Muscle of leg (tissue), 3 donors: ENCODE measurements at regions not wholly inside any gene's neighbourhood (a gene's known extent, or its start where the extent isn't known, plus 50 kb on each side); places are given as distances from the start of the nearest gene placed in this dataset.

ENCODE experiments used
- DNase-seq: peaks from one replicate; pipeline ENCODE4 v3.0.0; 2013
- H3K27ac ChIP-seq: one replicate; pipeline ENCODE4 v1.5.1; 2013; ENCODE audit warnings: mild to moderate bottlenecking, low read length, control low read depth
- H3K27me3 ChIP-seq: one replicate; pipeline ENCODE4 v1.6.1; 2013; ENCODE audit warnings: low read length; ENCODE audit not compliant: control insufficient read depth, insufficient read depth
- H3K36me3 ChIP-seq: one replicate; pipeline ENCODE4 v1.6.1; 2013; ENCODE audit warnings: low read length; ENCODE audit not compliant: control insufficient read depth, insufficient read depth
- H3K4me1 ChIP-seq: one replicate; pipeline ENCODE4 v1.6.1; 2013; ENCODE audit warnings: low read length; ENCODE audit not compliant: control insufficient read depth, insufficient read depth
- H3K4me3 ChIP-seq: one replicate; pipeline ENCODE4 v1.5.1; 2013; ENCODE audit warnings: low read length, control low read depth
- H3K9me3 ChIP-seq: replicated peaks from 2 replicates; pipeline ENCODE4 v1.6.1; 2013; ENCODE audit warnings: low read depth, low read length; ENCODE audit not compliant: control insufficient read depth
- WGBS: methylation state at CpG from one replicate; pipeline ENCODE4 v1.1.5; 2013; ENCODE audit warnings: missing lambda C conversion rate; ENCODE audit not compliant: insufficient coverage; 5-methylcytosine and 5-hydroxymethylcytosine counted together

DNA sequence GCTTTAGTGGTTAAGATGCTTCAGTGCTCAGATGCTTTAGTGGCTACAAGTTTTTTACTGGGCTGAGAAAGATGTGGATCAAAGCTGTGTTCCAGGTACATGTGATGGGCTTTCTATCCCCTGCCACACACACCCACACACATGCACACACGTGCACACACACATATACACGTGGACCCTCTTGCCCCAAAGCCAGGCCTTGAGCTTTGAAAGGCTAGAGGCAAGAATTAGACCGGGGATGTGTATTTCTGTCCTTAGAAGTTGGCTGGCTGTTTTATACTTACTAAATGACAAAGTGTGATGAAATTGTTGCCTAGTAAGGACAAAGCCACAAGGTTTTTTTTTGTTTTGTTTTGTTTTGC lies 376.5 kb downstream of the C12orf75 start:
- WGBS, result 83% methylated on average over 1 of the region's 3 CpGs

DNA sequence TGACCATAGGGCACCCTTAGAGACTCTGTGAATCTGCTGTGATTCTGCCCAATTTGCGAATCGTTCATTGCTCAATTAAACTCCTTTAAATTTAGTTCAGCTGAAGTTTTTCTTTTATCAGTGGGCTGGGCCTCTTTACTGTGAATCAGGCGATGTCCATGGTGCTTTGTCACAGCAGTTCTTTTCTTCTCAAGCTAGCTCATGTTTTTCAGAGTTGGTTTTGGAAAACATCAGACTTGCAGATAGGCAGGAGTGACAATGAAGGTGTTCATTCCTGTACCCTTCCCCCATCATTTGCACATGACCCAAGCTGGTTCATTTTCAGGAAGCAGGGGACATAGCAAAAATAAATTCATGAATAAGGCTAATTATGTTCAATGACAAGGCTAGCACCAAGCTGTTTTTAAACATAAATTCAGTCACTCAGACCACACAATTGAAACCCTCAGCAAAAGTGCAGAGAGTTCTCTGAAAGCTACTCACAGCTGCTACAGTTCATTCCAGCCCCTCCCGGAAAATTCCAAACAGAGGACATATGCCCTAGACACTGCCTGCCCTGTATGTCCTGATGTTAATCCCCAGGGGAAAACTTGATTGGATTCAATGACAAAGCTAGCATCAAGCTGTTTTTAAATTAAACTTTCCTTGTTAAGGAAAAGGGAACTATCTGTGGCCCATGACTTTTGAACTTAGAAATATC lies 383.3 kb downstream of the C12orf75 start:
- DNase-seq, result peak; percentile 77
- H3K27me3 ChIP-seq, result no peaks in the 10 kb centered on the region
- H3K9me3 ChIP-seq, result no peaks in the 10 kb centered on the region
- no peak overlapping the region for H3K4me3 ChIP-seq
- no peaks in the 10 kb centered on the region for H3K36me3 ChIP-seq
- WGBS, result 76% methylated on average over 3 of the region's 4 CpGs
- peaks cover 21% of the 10 kb centered on the region for H3K4me1 ChIP-seq
- peak overlapping the region; percentile 79 for H3K27ac ChIP-seq

More for the DNA sequence above, 376.5 kb downstream of the C12orf75 start:
- Histone ChIP-seq H3K4me1 (peaks cover 26% of the 10 kb centered on the region), H3K36me3 (no peaks in the 10 kb centered on the region), H3K4me3 (no peak overlapping the region), H3K27me3 (no peaks in the 10 kb centered on the region), H3K9me3 (no peaks in the 10 kb centered on the region), H3K27ac (peak overlapping the region; percentile 73)
- DNase-seq, result no peak

DNA sequence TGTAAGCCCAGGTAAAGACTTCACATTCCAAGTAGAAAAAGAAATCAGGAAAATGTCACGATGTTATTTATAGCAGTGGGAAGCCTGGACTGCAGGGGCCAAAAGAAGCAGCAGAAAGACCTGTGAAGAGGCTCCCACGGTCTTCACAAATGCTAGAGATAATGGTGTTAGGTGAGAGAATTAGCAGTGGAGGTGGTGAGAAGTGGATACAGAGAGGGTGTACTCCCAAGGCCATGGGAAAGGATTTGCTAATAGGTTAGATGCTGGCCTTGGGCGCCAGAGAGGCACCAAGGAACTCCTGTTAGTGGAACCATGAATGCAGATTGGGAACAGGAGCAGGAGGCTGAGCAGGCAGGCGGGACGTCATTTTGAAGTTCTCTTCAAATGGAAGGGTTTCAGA lies 386.1 kb downstream of the C12orf75 start:
- no peak for DNase-seq
- Histone ChIP-seq H3K4me3 (no peak overlapping the region), H3K27me3 (no peaks in the 10 kb centered on the region), H3K27ac (no peak overlapping the region), H3K36me3 (no peaks in the 10 kb centered on the region), H3K4me1 (peaks cover 21% of the 10 kb centered on the region), H3K9me3 (no peaks in the 10 kb centered on the region)
- WGBS, result 72% methylated on average over 5 of the region's 5 CpGs

GRCh38 chr12:105721051-105721825 lies 390.7 kb downstream of the C12orf75 start:
- peak; percentile 74 for DNase-seq
- H3K36me3 ChIP-seq, result no peaks in the 10 kb centered on the region
- no peak overlapping the region for H3K27ac ChIP-seq
- no peaks in the 10 kb centered on the region for H3K9me3 ChIP-seq
- no peak overlapping the region for H3K4me3 ChIP-seq
- H3K27me3 ChIP-seq, result no peaks in the 10 kb centered on the region
- H3K4me1 ChIP-seq, result peaks cover 5% of the 10 kb centered on the region
- WGBS, result 0% methylated on average over 1 of the region's 5 CpGs

DNA sequence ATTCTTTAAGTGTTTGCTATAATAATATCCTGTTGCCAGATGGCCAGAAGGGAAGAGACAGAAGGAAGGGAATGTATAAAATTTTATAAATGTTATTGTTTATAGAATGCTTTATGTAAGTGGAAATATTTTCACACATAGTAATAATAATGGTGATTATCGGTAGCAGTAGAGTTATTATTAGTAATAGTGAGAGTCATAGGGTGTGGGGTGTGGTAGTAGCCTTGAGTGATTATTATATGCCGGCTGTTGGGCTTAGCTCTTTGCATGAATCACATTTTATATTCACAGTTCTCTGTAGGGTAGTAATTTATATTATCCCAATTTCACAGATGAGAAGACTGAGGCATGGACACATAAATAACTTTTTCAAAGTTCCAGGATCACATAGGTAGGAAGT lies 391.4 kb downstream of the C12orf75 start:
- Histone ChIP-seq H3K27me3 (no peaks in the 10 kb centered on the region), H3K9me3 (no peaks in the 10 kb centered on the region), H3K4me1 (peaks cover 2% of the 10 kb centered on the region), H3K4me3 (no peak overlapping the region), H3K36me3 (no peaks in the 10 kb centered on the region), H3K27ac (no peak overlapping the region)
- no peak for DNase-seq
- WGBS, result no CpG with 5 or more reads among the region's 2 CpGs

GRCh38 chr12:105723066-105723465 lies 392.6 kb downstream of the C12orf75 start:
- WGBS, result no CpG with 5 or more reads among the region's 2 CpGs
- Histone ChIP-seq H3K36me3 (no peaks in the 10 kb centered on the region), H3K27ac (no peak overlapping the region), H3K27me3 (no peaks in the 10 kb centered on the region), H3K4me3 (no peak overlapping the region), H3K9me3 (no peaks in the 10 kb centered on the region), H3K4me1 (peaks cover 2% of the 10 kb centered on the region)
- no peak for DNase-seq

- Histone ChIP-seq H3K36me3 (no peaks in the 10 kb centered on the region), H3K4me3 (no peak overlapping the region), H3K27ac (no peak overlapping the region), H3K27me3 (no peaks in the 10 kb centered on the region), H3K4me1 (peaks cover 2% of the 10 kb centered on the region), H3K9me3 (no peaks in the 10 kb centered on the region)
- peak; percentile 53 for DNase-seq
- WGBS, result no CpG with 5 or more reads among the region's 3 CpGs
Observed at GRCh38 chr12:105723494-105723893, 393.0 kb downstream of the C12orf75 start.

GRCh38 chr12:105724641-105725040 lies 394.1 kb downstream of the C12orf75 start:
- Histone ChIP-seq H3K36me3 (no peaks in the 10 kb centered on the region), H3K27me3 (no peaks in the 10 kb centered on the region), H3K4me3 (no peak overlapping the region), H3K9me3 (no peaks in the 10 kb centered on the region), H3K4me1 (peaks cover 2% of the 10 kb centered on the region), H3K27ac (no peak overlapping the region)
- 83% methylated on average over 1 of the region's 4 CpGs for WGBS
- no peak for DNase-seq

DNA sequence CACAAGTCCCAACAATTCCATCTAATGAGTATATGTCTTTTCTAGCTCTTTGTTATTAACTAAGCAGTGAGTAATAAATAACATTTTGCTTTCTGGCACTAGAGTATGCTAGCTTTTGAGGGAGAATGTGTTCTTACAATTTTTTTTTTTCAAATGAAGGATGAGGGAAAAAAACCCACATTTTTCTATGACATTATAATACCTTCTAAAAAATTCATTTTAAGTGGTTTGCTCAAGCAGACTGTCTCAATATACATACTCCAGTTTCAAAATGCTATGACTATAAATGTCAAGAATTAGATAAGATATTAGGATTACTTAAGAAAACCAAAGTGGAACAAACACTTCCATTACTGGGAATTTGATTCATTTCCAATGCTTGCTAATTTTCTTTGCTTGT lies 394.6 kb downstream of the C12orf75 start:
- Histone ChIP-seq H3K4me3 (no peak overlapping the region), H3K27ac (no peak overlapping the region)
- DNase-seq, result no peak

DNA sequence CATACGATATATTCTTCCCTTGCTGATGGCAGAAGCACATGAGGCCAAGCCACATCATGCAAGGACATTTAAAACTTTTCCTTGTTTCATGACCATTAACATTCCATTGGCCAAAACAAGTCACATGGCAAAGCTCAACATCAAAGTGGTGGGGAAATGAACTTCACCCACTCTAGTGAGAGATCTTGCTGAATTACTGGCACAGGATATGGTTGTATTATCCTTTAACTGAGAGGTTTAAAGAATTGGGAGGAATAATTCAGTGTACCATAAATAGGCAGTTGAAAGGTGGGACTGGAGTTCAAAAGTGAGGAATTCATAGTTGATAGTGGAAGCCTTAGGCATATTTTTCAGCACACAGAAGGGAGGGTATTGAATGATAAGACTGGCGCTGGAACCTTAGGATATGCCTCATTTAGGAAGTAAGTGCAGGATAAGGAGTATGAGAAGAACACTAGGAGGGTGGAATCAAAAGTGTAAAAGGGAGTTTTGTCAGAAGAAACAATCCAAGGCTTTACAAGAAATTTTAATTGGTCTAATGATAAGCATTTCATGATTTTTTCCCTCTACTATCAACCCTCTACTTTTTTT lies 398.8 kb downstream of the C12orf75 start:
- H3K27me3 ChIP-seq, result no peaks in the 10 kb centered on the region
- H3K27ac ChIP-seq, result no peak overlapping the region
- 90% methylated on average over 1 of the region's 2 CpGs for WGBS
- no peaks in the 10 kb centered on the region for H3K4me1 ChIP-seq
- DNase-seq, result no peak
- H3K9me3 ChIP-seq, result no peaks in the 10 kb centered on the region
- no peaks in the 10 kb centered on the region for H3K36me3 ChIP-seq
- H3K4me3 ChIP-seq, result no peak overlapping the region

More for the DNA sequence above, 394.6 kb downstream of the C12orf75 start:
- H3K9me3 ChIP-seq, result no peaks in the 10 kb centered on the region
- no peaks in the 10 kb centered on the region for H3K27me3 ChIP-seq
- no peaks in the 10 kb centered on the region for H3K36me3 ChIP-seq
- peaks cover 2% of the 10 kb centered on the region for H3K4me1 ChIP-seq
